Body of pancreas (tissue), 4 donors: ENCODE measurements at regions not wholly inside any gene's neighbourhood (a gene's known extent, or its start where the extent isn't known, plus 50 kb on each side); places are given as distances from the start of the nearest gene placed in this dataset.

ENCODE experiments used
- CTCF ChIP-seq, 7 experiments: fragments of 450-650 bp in 4 of 7; fragments of 200-600 bp in 3 of 7; sonication (generic) in 3 of 7; IDR thresholded peaks; one replicate each; pipeline ENCODE4 v1.5.1; 2016 to 2019; ENCODE audit warnings: antibody characterized with exemption in 7 of 7
- POLR2A ChIP-seq, 3 donors: fragments of 450-650 bp; IDR thresholded peaks; one replicate each; pipeline ENCODE4 v1.6.1; 2016; ENCODE audit warnings: antibody characterized with exemption in 3 of 3, mild to moderate bottlenecking in 2 of 3

GRCh38 chr21:18493422-18493821, 89.8 kb upstream of the TMPRSS15 start:
- TF ChIP-seq CTCF (IDR thresholded peaks at IDR 0.05) (no peak), POLR2A (IDR thresholded peaks at IDR 0.05) (no peak)
